CD4-positive, alpha-beta T cell treated with Interleukin-4 for 1 hour (primary cell): ENCODE measurements at regions not wholly inside any gene's neighbourhood (a gene's known extent, or its start where the extent isn't known, plus 50 kb on each side); places are given as distances from the start of the nearest gene placed in this dataset.

Experiments
- DNase-seq, 2 donors: peaks; one replicate each; pipeline ENCODE4 v3.0.0-alpha.2; 2020 to 2022

DNA sequence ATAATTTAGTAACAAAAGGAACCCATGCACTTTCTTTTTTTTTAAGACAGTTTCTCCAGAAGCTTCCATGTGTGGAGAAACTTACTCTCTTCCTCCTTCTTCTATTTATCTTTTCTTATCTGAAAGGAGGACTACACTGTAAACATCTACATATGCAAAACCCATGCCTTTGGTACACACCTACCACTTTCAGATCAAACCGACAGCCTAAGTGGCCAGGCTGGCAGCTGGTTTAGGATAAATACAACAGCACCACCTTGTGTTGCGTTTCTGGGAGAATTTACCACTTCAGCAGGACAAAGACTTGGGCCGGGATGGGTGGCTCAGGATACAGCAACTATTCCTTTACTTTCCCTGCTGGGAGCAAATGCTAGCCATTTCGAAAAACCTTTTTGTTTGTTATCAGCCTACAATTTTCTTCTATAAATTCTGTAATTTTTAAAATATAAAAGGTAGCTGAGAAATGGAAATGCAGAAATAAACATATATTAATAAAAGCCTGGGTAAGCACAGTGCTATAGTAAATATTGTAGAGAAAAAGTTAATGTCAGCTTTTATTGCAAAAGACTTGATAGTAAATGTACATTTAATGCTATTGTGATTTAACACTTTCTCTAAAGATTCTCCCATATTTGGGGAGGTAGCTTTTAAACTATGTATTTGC lies 94.0 kb upstream of the RFC3 start:
- peak; percentile 70 to 80 for DNase-seq

DNA sequence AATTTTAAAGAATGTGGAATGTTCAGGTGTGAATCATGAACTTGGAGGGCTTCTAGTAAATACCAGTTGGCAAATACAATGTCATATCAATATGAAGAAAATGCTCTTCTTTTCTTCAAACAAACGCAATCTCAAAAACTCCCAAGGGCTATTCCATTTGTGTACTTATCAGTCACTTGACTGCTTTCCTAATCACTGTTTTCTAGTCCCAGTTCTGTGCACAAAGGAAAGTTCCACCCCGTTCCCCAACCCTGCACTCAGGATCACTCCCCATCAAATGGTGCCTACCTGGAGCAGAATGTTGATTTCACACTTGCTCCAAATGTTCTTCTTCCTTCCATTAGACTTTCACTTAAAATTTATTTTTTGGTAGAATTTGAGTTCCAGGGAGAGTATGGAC lies 92.6 kb upstream of the RFC3 start:
- no peak for DNase-seq

DNA sequence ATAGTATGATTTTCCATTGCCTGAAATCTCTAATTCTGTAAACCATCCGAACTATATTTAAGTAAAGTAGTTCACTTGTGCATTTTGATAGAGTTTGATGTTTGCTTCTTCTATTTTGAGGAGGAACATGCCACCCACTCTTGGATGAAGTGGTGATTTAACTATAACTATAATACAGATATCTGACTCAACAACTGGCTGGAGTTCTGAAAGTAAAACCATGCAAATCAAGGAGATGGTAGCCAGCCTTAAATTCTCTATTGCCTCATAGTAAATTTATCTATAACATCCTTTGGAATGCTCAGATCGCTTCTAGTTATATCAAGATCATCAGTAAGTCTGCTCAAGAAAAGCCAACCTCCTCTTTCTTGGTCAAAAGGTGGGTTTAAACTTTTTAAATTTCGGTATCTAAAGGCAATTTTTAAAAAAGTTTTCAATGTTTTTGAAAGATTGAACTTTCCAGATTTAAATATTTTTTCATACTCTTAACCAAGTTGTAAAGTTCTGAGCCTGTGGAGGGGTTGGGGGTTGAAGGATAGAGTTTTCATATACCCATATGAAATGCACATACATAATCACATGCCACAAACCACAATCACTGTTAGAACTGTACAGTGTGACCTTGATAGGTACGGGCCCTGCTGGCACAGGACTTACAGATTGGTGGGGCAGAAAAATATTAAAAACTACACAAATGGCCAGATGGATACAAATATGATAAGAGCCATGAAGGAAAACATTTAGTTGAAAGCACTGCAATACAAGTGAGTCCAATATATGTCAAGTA lies 90.5 kb upstream of the RFC3 start:
- DNase-seq, result no peak

DNA sequence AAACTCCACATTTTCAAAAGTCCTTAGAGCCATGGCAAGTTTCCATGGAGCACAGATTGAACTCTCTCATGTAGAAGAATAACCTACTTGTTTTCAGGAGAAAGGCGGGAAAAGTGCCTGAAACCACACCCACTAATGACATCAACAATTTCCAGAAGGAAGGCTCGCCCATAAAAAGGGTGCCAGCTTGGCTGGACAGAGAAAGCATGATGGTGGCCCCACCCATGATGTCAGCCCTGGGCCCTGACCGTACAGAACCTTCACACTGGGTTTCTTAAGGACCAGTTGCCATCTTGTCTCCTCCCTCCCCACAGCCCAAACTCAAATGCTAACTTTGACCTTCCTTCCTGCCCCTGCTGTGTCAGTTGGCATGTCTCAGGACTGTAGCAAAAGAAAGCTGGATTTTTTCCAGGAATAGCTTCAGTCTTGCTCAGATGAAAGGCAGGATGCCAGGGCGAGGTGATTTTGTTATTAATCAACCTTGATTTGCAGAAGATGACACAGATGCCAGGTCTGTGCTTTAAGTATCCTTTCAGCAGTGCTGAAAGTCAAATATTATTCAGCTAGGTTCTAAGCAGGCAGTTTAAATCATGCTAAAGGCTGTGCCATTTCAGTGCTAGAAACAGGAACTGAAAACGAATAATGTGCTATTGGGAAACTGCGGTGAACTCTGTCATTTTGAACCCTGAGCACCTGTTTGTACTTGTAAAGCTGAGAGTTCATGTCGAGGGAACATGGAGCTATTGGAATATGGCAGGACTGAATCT lies 89.5 kb upstream of the RFC3 start:
- DNase-seq, result peak in 1 of 2 donors; percentile 23

GRCh38 chr13:33730147-33730546 lies 87.8 kb upstream of the RFC3 start:
- peak in 1 of 2 donors; percentile 39 for DNase-seq

DNA sequence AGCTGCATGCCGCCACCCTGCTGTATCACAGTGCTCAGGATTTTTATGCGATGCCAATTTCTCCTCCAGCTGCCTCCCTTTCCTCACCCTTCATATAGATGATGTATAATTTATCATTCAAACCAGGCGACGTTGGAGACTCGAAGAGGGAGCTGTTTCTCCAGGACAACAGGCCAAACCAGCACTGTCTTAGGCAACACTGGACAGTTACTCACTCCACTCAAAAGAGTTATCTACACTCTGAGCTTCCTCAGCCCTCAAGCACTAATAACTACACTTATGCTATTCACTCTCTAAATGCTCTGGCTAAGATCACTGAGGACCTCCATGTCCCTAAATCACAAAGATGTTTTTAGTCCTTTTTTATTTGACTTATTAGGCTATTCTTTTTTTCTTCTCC lies 87.3 kb upstream of the RFC3 start:
- no peak for DNase-seq

DNA sequence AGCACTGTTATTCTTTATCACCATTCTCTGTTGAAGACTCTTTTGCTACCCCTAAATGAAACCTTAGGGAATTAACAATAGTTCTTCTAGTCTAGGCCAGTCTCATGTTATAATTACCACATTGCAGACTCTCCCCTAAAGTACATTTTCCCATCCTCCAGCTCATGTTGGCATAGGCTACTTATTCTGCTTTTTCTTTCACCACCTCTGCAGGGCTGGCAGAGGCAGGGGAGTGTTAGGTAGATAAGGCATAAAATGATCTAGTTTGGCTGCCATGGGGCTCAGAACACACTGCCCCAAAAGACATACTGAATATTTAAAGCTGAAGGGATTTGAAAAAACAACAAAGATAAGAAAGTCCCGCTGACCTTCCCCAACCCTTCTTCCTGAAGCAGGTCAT lies 82.7 kb upstream of the RFC3 start:
- no peak for DNase-seq

GRCh38 chr13:33739254-33739653 lies 78.7 kb upstream of the RFC3 start:
- DNase-seq, result no peak

- DNase-seq, result no peak
Observed at GRCh38 chr13:33740134-33740538, 77.8 kb upstream of the RFC3 start.

- DNase-seq, result no peak
Observed at GRCh38 chr13:33742321-33742720, 75.6 kb upstream of the RFC3 start.

GRCh38 chr13:33743438-33744368 lies 74.2 kb upstream of the RFC3 start:
- peak; percentile 17 to 37 for DNase-seq

DNA sequence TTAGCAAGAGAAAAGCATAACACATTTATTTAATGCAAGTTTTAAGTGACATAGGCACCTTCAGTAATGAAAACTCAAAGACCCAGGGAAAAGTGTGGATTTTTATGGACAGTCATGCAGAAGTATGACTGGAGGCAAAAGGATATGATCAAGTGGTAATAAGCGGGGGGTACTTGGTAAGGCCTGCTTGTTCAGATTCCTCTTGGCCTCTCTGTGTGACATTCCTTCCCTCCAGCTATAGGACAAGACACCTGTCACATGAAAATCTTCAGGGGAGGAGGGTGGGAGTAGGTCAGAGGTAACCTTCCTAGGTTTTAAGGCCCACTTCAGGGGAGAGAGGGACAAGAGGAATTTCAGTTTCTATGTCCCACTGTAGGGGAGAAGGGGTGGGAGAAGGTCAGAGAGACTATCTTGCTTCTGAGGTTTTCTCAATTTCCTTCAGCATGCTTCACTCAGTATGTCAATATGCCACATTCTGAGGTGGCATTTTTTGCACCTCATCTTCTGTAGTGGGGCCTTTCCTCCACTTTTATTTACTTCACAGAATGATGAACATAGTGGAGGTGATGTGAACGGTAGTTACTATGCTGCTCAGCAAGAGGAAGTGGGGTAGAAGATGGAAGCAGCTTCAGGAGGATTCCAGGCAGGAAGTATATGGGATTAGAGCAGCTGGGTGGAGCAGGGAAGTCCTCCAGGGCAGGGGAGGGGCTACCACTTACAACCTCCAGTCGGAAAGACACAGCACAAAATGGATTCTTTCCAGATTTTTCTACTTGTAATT lies 73.2 kb upstream of the RFC3 start:
- no peak for DNase-seq

- no peak for DNase-seq
Observed at GRCh38 chr13:33745370-33746324, 72.3 kb upstream of the RFC3 start.

DNA sequence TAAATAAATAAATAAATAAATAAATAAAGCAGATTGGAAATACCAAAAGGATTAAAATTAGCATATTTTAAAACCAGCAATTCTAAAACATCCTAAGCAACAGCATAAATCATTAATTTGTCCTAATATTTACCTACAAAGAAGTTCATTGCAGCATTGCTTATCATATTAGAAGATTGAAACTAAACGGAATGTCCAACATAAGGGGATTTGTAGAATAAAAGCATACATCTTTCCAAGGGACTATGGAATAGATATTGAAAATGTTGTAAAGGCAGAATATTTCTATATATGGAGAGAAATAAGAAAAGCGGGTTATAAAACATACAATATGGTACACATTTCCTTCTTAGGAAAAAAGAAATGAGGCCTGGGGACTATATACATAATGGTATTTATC lies 71.1 kb upstream of the RFC3 start:
- DNase-seq, result no peak

GRCh38 chr13:33751151-33751550 lies 66.8 kb upstream of the RFC3 start:
- DNase-seq, result no peak

DNA sequence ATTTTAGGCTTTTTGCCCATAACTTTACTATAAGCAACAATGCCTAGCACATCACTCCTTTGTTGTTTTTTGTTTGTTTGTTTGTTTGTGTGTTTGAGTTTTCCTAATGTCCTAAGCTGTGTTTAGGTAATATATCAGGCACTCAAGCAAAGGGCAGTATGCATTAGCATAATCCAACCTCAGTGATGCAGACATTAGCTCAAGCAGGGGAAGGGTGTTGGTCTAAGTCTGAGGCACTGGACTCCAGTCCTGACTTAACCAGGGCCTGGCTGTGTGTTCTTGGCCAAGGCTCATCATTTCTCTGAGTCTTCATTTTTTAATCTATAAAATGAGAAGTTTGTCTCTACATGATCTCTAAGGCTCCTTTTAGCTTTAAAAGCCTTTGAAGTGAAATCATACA lies 65.9 kb upstream of the RFC3 start:
- no peak for DNase-seq

GRCh38 chr13:33752597-33752996 lies 65.4 kb upstream of the RFC3 start:
- DNase-seq, result no peak

DNA sequence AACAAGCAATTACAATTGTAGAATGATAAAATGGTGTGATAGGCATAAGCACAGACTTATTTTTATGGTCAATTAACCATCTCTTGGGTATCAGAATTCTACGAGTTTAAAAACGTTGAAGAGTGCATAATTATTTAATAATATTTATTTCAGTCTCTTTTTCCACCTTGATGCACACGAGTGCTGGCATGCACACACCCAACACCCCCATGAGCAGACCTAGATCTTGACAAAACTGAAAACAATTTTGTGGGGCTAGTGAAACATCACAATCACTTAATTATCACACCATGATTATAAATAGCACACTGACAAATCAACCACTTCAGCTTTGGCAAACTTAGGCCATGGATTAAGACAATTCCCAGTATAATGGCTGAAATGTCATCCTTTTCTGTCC lies 61.0 kb upstream of the RFC3 start:
- no peak for DNase-seq

- no peak for DNase-seq
Observed at GRCh38 chr13:33757713-33758112, 60.2 kb upstream of the RFC3 start.

DNA sequence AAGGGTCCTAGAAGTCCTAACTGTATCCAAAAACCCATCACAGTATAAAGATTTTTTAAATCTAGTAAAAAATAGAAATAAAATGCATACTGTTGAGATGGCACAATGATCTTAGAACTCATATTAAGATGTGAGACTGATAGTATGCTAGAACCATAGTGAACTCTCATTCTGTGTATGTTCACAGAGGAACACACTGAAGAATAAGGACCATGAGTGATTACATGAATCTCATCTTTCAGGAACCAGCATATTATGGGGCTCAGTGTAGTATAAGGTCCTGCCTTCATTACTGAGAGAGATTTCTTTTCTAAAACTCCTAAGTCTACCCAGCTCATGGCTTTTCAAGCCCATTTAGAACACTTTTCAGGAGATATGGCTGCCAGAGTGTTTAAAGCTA lies 59.8 kb upstream of the RFC3 start:
- no peak for DNase-seq

GRCh38 chr13:33761740-33762139 lies 56.2 kb upstream of the RFC3 start:
- no peak for DNase-seq
